ENCODE measurements at regions not wholly inside any gene's neighbourhood (a gene's known extent, or its start where the extent isn't known, plus 50 kb on each side); places are given as distances from the start of the nearest gene placed in this dataset.

GRCh38 chr3:102348904-102349303 lies 85.9 kb upstream of the ZPLD1 start:
- TF ChIP-seq, protein P1, sequence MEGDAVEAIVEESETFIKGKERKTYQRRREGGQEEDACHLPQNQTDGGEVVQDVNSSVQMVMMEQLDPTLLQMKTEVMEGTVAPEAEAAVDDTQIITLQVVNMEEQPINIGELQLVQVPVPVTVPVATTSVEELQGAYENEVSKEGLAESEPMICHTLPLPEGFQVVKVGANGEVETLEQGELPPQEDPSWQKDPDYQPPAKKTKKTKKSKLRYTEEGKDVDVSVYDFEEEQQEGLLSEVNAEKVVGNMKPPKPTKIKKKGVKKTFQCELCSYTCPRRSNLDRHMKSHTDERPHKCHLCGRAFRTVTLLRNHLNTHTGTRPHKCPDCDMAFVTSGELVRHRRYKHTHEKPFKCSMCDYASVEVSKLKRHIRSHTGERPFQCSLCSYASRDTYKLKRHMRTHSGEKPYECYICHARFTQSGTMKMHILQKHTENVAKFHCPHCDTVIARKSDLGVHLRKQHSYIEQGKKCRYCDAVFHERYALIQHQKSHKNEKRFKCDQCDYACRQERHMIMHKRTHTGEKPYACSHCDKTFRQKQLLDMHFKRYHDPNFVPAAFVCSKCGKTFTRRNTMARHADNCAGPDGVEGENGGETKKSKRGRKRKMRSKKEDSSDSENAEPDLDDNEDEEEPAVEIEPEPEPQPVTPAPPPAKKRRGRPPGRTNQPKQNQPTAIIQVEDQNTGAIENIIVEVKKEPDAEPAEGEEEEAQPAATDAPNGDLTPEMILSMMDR (IDR thresholded peaks at IDR 0.05 in 4 of 5, conservative IDR thresholded peaks at IDR 0.05 in 1 of 5) = no peak
- TF ChIP-seq POLR2A (IDR thresholded peaks at IDR 0.05) = no peak

Measured in gastrocnemius medialis (tissue), 4 donors.